Esophagus squamous epithelium (tissue), 4 donors: ENCODE measurements at regions not wholly inside any gene's neighbourhood (a gene's known extent, or its start where the extent isn't known, plus 50 kb on each side); places are given as distances from the start of the nearest gene placed in this dataset.

Experiments used
- CTCF ChIP-seq, 6 experiments: fragments of 450-650 bp in 4 of 6; fragments of 200-600 bp in 2 of 6; sonication (generic) in 2 of 6; IDR thresholded peaks; one replicate each; pipeline ENCODE4 v1.5.1; 2016 to 2019; ENCODE audit warnings: antibody characterized with exemption in 6 of 6, mild to moderate bottlenecking in 4 of 6, moderate library complexity in 4 of 6
- POLR2A ChIP-seq, 4 donors: fragments of 450-650 bp; IDR thresholded peaks; one replicate each; pipeline ENCODE4 v1.6.1; 2017; ENCODE audit warnings: antibody characterized with exemption in 4 of 4, mild to moderate bottlenecking in 4 of 4, moderate library complexity in 3 of 4

DNA sequence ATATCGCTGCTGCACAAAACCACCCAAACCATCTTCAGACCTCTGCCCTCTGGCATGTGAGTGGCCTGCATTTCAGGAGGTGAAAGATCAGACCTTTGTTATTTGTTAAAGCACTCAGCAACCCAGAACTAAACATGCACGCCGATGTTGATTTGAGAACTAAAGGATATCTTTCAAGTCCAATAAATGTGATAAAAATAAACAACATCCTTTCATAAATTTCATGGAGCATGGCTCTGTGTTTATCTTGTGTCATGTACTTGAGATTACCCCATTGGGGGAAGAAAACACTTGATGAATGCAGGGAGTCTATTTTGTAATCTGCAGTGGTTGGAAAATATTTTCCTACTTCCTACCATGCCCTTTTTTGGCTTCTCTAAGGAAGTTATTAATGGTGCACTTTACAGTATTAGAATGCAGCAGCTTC lies 70.8 kb upstream of the GATA6 start:
- TF ChIP-seq CTCF (IDR thresholded peaks at IDR 0.05), result no peak
- TF ChIP-seq POLR2A (IDR thresholded peaks at IDR 0.05), result no peak
